ENCODE measurements at regions not wholly inside any gene's neighbourhood (a gene's known extent, or its start where the extent isn't known, plus 50 kb on each side); places are given as distances from the start of the nearest gene placed in this dataset.
"Not testable (repeated sequence)": the region's sequence is repeated elsewhere in the genome, so short reads cannot be mapped to it uniquely, and the experiment has no call there.

GRCh38 chr14:34056046-34056445 is 105.2 kb upstream of the EGLN3 start:
- no peak for ATAC-seq
- intact Hi-C loops (cut with DNase I, micrococcal nuclease) = loop anchor here in 1 of 2 experiments (5.0 kb wide), 1 partner anchor 104 kb away; the partner anchor contains the start of gene EGLN3
- POLR2A ChIA-PET = no interaction called here

GRCh38 chr14:34055157-34055950 is 104.5 kb upstream of the EGLN3 start:
- H3K36me3 Mint-ChIP-seq (ENCODE audit: low read depth) = no peaks in the 10 kb centered on the region
- ATAC-seq (no peak), DNase-seq (no peak)
- H3K27me3 Mint-ChIP-seq = peaks cover 13% of the 10 kb centered on the region
- H3K4me1 Mint-ChIP-seq = peaks cover 28% of the 10 kb centered on the region
- intact Hi-C loops (cut with DNase I, micrococcal nuclease) = loop anchor here in 1 of 2 experiments (1.0 to 5.0 kb wide), 2 partner anchors 11 to 103 kb away; partner anchors contain the start of gene EGLN3
- no peak overlapping the region for H3K27ac Mint-ChIP-seq
- no peak overlapping the region for H3K4me3 Mint-ChIP-seq
- no peaks in the 10 kb centered on the region for H3K9me3 Mint-ChIP-seq (ENCODE audit: low read depth)
- ChIA-PET POLR2A (no interaction called here), CTCF (interaction anchor here (0.9 kb wide), 1 partner anchor 35 kb away, joined by 4 read pairs; no protein-coding TSS in a partner anchor)

More at GRCh38 chr14:34056046-34056445, 105.2 kb upstream of the EGLN3 start:
- Mint-ChIP-seq H3K27me3 (peaks cover 15% of the 10 kb centered on the region), H3K4me1 (peaks cover 26% of the 10 kb centered on the region), H3K9me3 (ENCODE audit: low read depth) (no peaks in the 10 kb centered on the region), H3K4me3 (no peak overlapping the region), H3K27ac (no peak overlapping the region), H3K36me3 (ENCODE audit: low read depth) (no peaks in the 10 kb centered on the region)
- CTCF ChIA-PET = no interaction called here
- no peak for DNase-seq

- no peak for DNase-seq
- Mint-ChIP-seq H3K27ac (no peak overlapping the region), H3K4me1 (peaks cover 22% of the 10 kb centered on the region), H3K9me3 (ENCODE audit: low read depth) (no peaks in the 10 kb centered on the region), H3K36me3 (ENCODE audit: low read depth) (no peaks in the 10 kb centered on the region), H3K4me3 (no peak overlapping the region), H3K27me3 (peaks cover 5% of the 10 kb centered on the region)
- POLR2A ChIA-PET = no interaction called here
- intact Hi-C loops (cut with DNase I, micrococcal nuclease) = no loop called here
- no peak for ATAC-seq
- CTCF ChIA-PET = interaction anchor here (0.6 kb wide), 1 partner anchor 147 kb away, joined by 3 read pairs; no protein-coding TSS in a partner anchor
Measured at GRCh38 chr14:34053666-34054065, 102.8 kb upstream of the EGLN3 start.

GRCh38 chr14:34052658-34053014 is 101.8 kb upstream of the EGLN3 start:
- ATAC-seq = no peak
- intact Hi-C loops (cut with DNase I, micrococcal nuclease) = no loop called here
- no peak for DNase-seq
- ChIA-PET CTCF (no interaction called here), POLR2A (no interaction called here)
- H3K27me3 Mint-ChIP-seq = peaks cover 5% of the 10 kb centered on the region
- H3K4me1 Mint-ChIP-seq = peaks cover 22% of the 10 kb centered on the region
- H3K27ac Mint-ChIP-seq = no peak overlapping the region
- no peaks in the 10 kb centered on the region for H3K36me3 Mint-ChIP-seq (ENCODE audit: low read depth)
- no peak overlapping the region for H3K4me3 Mint-ChIP-seq
- H3K9me3 Mint-ChIP-seq (ENCODE audit: low read depth) = no peaks in the 10 kb centered on the region

- DNase-seq (no peak), ATAC-seq (peak; percentile 62)
- H3K9me3 Mint-ChIP-seq (ENCODE audit: low read depth) = no peaks in the 10 kb centered on the region
- peaks cover 25% of the 10 kb centered on the region for H3K4me1 Mint-ChIP-seq
- H3K27ac Mint-ChIP-seq = no peak overlapping the region
- POLR2A ChIA-PET = interaction anchor here (0.7 kb wide), 1 partner anchor 894 kb away, joined by 4 read pairs; no protein-coding TSS in a partner anchor
- no peak overlapping the region for H3K4me3 Mint-ChIP-seq
- intact Hi-C loops (cut with DNase I, micrococcal nuclease) = no loop called here
- H3K36me3 Mint-ChIP-seq (ENCODE audit: low read depth) = no peaks in the 10 kb centered on the region
- H3K27me3 Mint-ChIP-seq = peaks cover 5% of the 10 kb centered on the region
- CTCF ChIA-PET = interaction anchor here (0.6 kb wide), 1 partner anchor 8 kb away, joined by 3 read pairs; no protein-coding TSS in a partner anchor
Measured at GRCh38 chr14:34051966-34052657, 101.2 kb upstream of the EGLN3 start.

- no peak overlapping the region for H3K4me3 Mint-ChIP-seq
- POLR2A ChIA-PET = interaction anchor here (0.6 kb wide), 1 partner anchor 290 kb away, joined by 3 read pairs; no protein-coding TSS in a partner anchor
- H3K9me3 Mint-ChIP-seq (ENCODE audit: low read depth) = no peaks in the 10 kb centered on the region
- CTCF ChIA-PET = no interaction called here
- H3K27me3 Mint-ChIP-seq = peaks cover 5% of the 10 kb centered on the region
- intact Hi-C loops (cut with DNase I, micrococcal nuclease) = no loop called here
- H3K27ac Mint-ChIP-seq = no peak overlapping the region
- H3K4me1 Mint-ChIP-seq = peaks cover 33% of the 10 kb centered on the region
- no peaks in the 10 kb centered on the region for H3K36me3 Mint-ChIP-seq (ENCODE audit: low read depth)
- no peak for DNase-seq
- peak; percentile 48 for ATAC-seq
Measured at GRCh38 chr14:34050606-34051005, 99.7 kb upstream of the EGLN3 start.

GRCh38 chr14:34049790-34050189 is 98.9 kb upstream of the EGLN3 start:
- intact Hi-C loops (cut with DNase I, micrococcal nuclease) = loop anchor here in 1 of 2 experiments (10.0 kb wide), 1 partner anchor 415 kb away; the partner anchor contains the start of gene SPTSSA
- ChIA-PET CTCF (no interaction called here), POLR2A (interaction anchor here (0.6 kb wide), 1 partner anchor 291 kb away, joined by 3 read pairs; no protein-coding TSS in a partner anchor)
- Mint-ChIP-seq H3K27me3 (peaks cover 5% of the 10 kb centered on the region), H3K4me3 (no peak overlapping the region), H3K27ac (no peak overlapping the region), H3K9me3 (ENCODE audit: low read depth) (no peaks in the 10 kb centered on the region), H3K4me1 (peaks cover 35% of the 10 kb centered on the region), H3K36me3 (ENCODE audit: low read depth) (no peaks in the 10 kb centered on the region)
- DNase-seq = no peak
- no peak for ATAC-seq

- ATAC-seq; POLR2A ChIA-PET; H3K9me3 Mint-ChIP-seq (ENCODE audit: low read depth); H3K27me3 Mint-ChIP-seq; DNase-seq; H3K27ac Mint-ChIP-seq; H3K36me3 Mint-ChIP-seq (ENCODE audit: low read depth); H3K4me3 Mint-ChIP-seq: not testable (repeated sequence)
- H3K4me1 Mint-ChIP-seq = peaks cover 41% of the 10 kb centered on the region
- intact Hi-C loops (cut with DNase I, micrococcal nuclease) = loop anchor here in 1 of 2 experiments (10.0 kb wide), 1 partner anchor 416 kb away; the partner anchor contains the start of gene SPTSSA
- CTCF ChIA-PET = interaction anchor here (0.6 kb wide), 1 partner anchor 175 kb away, joined by 3 read pairs; no protein-coding TSS in a partner anchor
Measured at GRCh38 chr14:34049187-34049586, 98.3 kb upstream of the EGLN3 start.

- ChIA-PET POLR2A (no interaction called here), CTCF (no interaction called here)
- ATAC-seq (no peak), DNase-seq (no peak)
- no peak overlapping the region for H3K4me3 Mint-ChIP-seq
- H3K27me3 Mint-ChIP-seq = peaks cover 3% of the 10 kb centered on the region
- peaks cover 47% of the 10 kb centered on the region for H3K4me1 Mint-ChIP-seq
- no peaks in the 10 kb centered on the region for H3K9me3 Mint-ChIP-seq (ENCODE audit: low read depth)
- intact Hi-C loops (cut with DNase I, micrococcal nuclease) = loop anchor here in 1 of 2 experiments (10.0 kb wide), 1 partner anchor 418 kb away; the partner anchor contains the start of gene SPTSSA
- no peaks in the 10 kb centered on the region for H3K36me3 Mint-ChIP-seq (ENCODE audit: low read depth)
- H3K27ac Mint-ChIP-seq = peak overlapping the region; percentile 52
Measured at GRCh38 chr14:34046799-34047520, 96.1 kb upstream of the EGLN3 start.

GRCh38 chr14:34044666-34045306 is 93.9 kb upstream of the EGLN3 start:
- intact Hi-C loops (cut with DNase I, micrococcal nuclease) = loop anchor here in 1 of 2 experiments (1.0 to 10.0 kb wide), 4 partner anchors 11 to 420 kb away; partner anchors contain the start of gene SPTSSA
- no peaks in the 10 kb centered on the region for H3K27me3 Mint-ChIP-seq
- peaks cover 41% of the 10 kb centered on the region for H3K4me1 Mint-ChIP-seq
- POLR2A ChIA-PET = interaction anchor here (1.1 kb wide), 1 partner anchor 210 kb away, joined by 3 read pairs; no protein-coding TSS in a partner anchor
- CTCF ChIA-PET = no interaction called here
- no peaks in the 10 kb centered on the region for H3K36me3 Mint-ChIP-seq (ENCODE audit: low read depth)
- ATAC-seq = no peak
- no peak for DNase-seq
- peak overlapping the region; percentile 87 for H3K27ac Mint-ChIP-seq
- no peaks in the 10 kb centered on the region for H3K9me3 Mint-ChIP-seq (ENCODE audit: low read depth)
- H3K4me3 Mint-ChIP-seq = no peak overlapping the region

All from activated CD4-positive, alpha-beta T cell treated with anti-CD3 and anti-CD28 coated beads for 36 hours (primary cell).